K562 (cell line): ENCODE measurements at regions not wholly inside any gene's neighbourhood (a gene's known extent, or its start where the extent isn't known, plus 50 kb on each side); places are given as distances from the start of the nearest gene placed in this dataset.

Source experiments
- ATAC-seq: fragments of 200-7000 bp; cut with Tn5 transposase; 3 replicates; pipeline ENCODE4 v1.9.1; 2020; ENCODE audit warnings: moderate library complexity
- BruUV-seq: library from RNA; stranded (reverse); fragments of 400-500 nt; replicated peaks from 2 replicates; lab custom pipeline; 2021; lab: Mats Ljungman, UMichigan
- CTCF ChIA-PET: fragments of 300-600 bp; formaldehyde crosslinking; extraction: SDS; loops from one replicate; lab custom pipeline; 2021; ENCODE audit warnings: low intra/inter-chr PET ratio; lab: Yijun Ruan, JAX
- POLR2A ChIA-PET: fragments of 300-600, 350-650 bp; sonication (Branson Sonifier 250); formaldehyde crosslinking; extraction: SDS; loops from one replicate; lab custom pipeline; 2021; ENCODE audit warnings: antibody characterized with exemption, inconsistent platforms; lab: Yijun Ruan, JAX
- DNase-seq, 4 experiments: peaks; one replicate each; pipeline versions ENCODE4 v3.0.0 to v3.0.0-alpha.2; 2011 to 2018; ENCODE audit warnings: low spot score in 3 of 4, mixed read lengths in 3 of 4; ENCODE audit errors: extremely low read depth in 1 of 4
- FAIRE-seq: peaks from 2 replicates; lab custom pipeline; 2011; peaks lifted over from hg19 to GRCh38; lab: Jason Lieb, UNC
- H2AFZ ChIP-seq: 2 replicates; pipeline ENCODE4 v1.6.0; 2011; ENCODE audit warnings: low read depth, low read length, control low read depth, inconsistent platforms
- H3K27ac ChIP-seq: fragments of 200-600 bp; 3 replicates; pipeline ENCODE4 v1.8.0; 2011; ENCODE audit warnings: low read depth, mild to moderate bottlenecking, control low read depth, inconsistent platforms, low read length, moderate library complexity, mixed read lengths; ENCODE audit errors: extremely low read depth
- H3K27me3 ChIP-seq, 2 experiments: fragments of 300-600 bp in 1 of 2; 2 replicates in 1 of 2; 3 replicates in 1 of 2; pipeline versions ENCODE4 v1.6.0 to v1.8.0; 2011; ENCODE audit warnings: inconsistent platforms in 2 of 2, low read length in 2 of 2, mild to moderate bottlenecking in 1 of 2, mixed read lengths in 1 of 2, moderate library complexity in 1 of 2; ENCODE audit not compliant: control insufficient read depth in 2 of 2, insufficient read depth in 2 of 2
- H3K36me3 ChIP-seq: fragments of 300-600 bp; 3 replicates; pipeline ENCODE4 v1.8.0; 2011; ENCODE audit warnings: mild to moderate bottlenecking, low read length, inconsistent platforms; ENCODE audit not compliant: control insufficient read depth, insufficient read depth
- H3K4me1 ChIP-seq, 2 experiments: fragments of 200-600 bp in 1 of 2; replicated peaks in 1 of 2; 2 replicates in 1 of 2; 3 replicates in 1 of 2; pipeline versions ENCODE4 v1.5.1 to v1.8.0; 2011; ENCODE audit warnings: inconsistent platforms in 2 of 2, low read length in 2 of 2, mild to moderate bottlenecking in 1 of 2, mixed read lengths in 1 of 2, moderate library complexity in 1 of 2; ENCODE audit not compliant: control insufficient read depth in 2 of 2, insufficient read depth in 2 of 2
- H3K4me2 ChIP-seq: 2 replicates; pipeline ENCODE4 v1.6.1; 2011; ENCODE audit warnings: low read length, control low read depth, inconsistent platforms, mixed read lengths; ENCODE audit not compliant: insufficient read depth
- H3K4me3 ChIP-seq: fragments of 200-600 bp; sonication (generic), shearing (Covaris generic); 2 replicates; pipeline ENCODE4 v1.5.1; 2016; ENCODE audit warnings: control low read depth, inconsistent platforms
- H3K79me2 ChIP-seq: fragments of 200-600 bp; 3 replicates; pipeline ENCODE4 v1.8.0; 2011; ENCODE audit warnings: low read length, inconsistent platforms; ENCODE audit not compliant: control insufficient read depth, insufficient read depth
- H3K9ac ChIP-seq, 2 experiments: 2 replicates each; pipeline versions ENCODE4 v1.6.0 to v1.6.1; 2011; ENCODE audit warnings: low read depth in 2 of 2, low read length in 2 of 2, control low read depth in 1 of 2, inconsistent platforms in 1 of 2, mild to moderate bottlenecking in 1 of 2, mixed read lengths in 1 of 2; ENCODE audit not compliant: insufficient read depth in 1 of 2
- H3K9me1 ChIP-seq: one replicate; pipeline ENCODE4 v1.6.0; 2011; ENCODE audit warnings: inconsistent platforms, mild to moderate bottlenecking, low read length, moderate library complexity; ENCODE audit not compliant: control insufficient read depth, insufficient read depth
- H3K9me3 ChIP-seq: replicated peaks from 2 replicates; pipeline ENCODE4 v1.5.1; 2011; ENCODE audit warnings: low read depth, low read length, inconsistent platforms; ENCODE audit not compliant: control insufficient read depth, insufficient read depth
- H4K20me1 ChIP-seq: replicated peaks from 2 replicates; pipeline ENCODE4 v1.6.1; 2011; ENCODE audit warnings: low read length, inconsistent platforms, mixed read lengths; ENCODE audit not compliant: control insufficient read depth, insufficient read depth
- JUND ChIP-seq, 2 experiments: IDR thresholded peaks; 2 replicates in 1 of 2; 3 replicates in 1 of 2; pipeline ENCODE4 v1.6.1; 2011; ENCODE audit warnings: borderline replicate concordance in 2 of 2, low read depth in 2 of 2, low read length in 2 of 2, improper control_type of control experiment in 1 of 2, missing biosample characterization in 1 of 2, missing genetic modification characterization in 1 of 2, missing genetic modification reagents in 1 of 2
- POU5F1 ChIP-seq: fragments of 150-350 bp; IDR thresholded peaks from 2 replicates; pipeline ENCODE4 v1.6.1; 2014; ENCODE audit warnings: borderline replicate concordance, low read length, low read depth, mild to moderate bottlenecking; ENCODE audit not compliant: partially characterized antibody
- ZNF584 ChIP-seq: fragments of 200-800 bp; sonication (Bioruptor generic); IDR thresholded peaks from 2 replicates; pipeline ENCODE4 v1.6.1; 2016; ENCODE audit warnings: low read depth, mild to moderate bottlenecking, missing genetic modification characterization, missing compliant biosample characterization
- WGBS: fragments of 100-300 bp; shearing (Covaris generic); methylation state at CpG from one replicate; pipeline ENCODE4 v1.1.6; 2016; ENCODE audit warnings: low coverage, mixed read lengths; ENCODE audit not compliant: insufficient coverage; ENCODE audit errors: missing lambda C conversion rate; 5-methylcytosine and 5-hydroxymethylcytosine counted together
- in situ Hi-C: fragments of 300-500 bp; cut with MboI; formaldehyde crosslinking; loops from 4 replicates; pipeline ENCODE4 v1.15.0; 2018; ENCODE audit warnings: inconsistent platforms, mixed read lengths
- intact Hi-C: fragments of 100-400 bp; cut with micrococcal nuclease; formaldehyde crosslinking; loops from 2 replicates; pipeline ENCODE4 v1.14.2; 2022

- TF ChIP-seq ZNF584, result no peak
- TF ChIP-seq, all 486 proteins: peak for 3
Observed at GRCh38 chr6:21845018-21845417, 251.5 kb downstream of the SOX4 start (continued).

GRCh38 chr6:21845439-21846140 lies 252.0 kb downstream of the SOX4 start:
- ChIA-PET CTCF (no interaction called here), POLR2A (no interaction called here)
- WGBS, result 2% methylated on average over 6 of the region's 6 CpGs
- H3K27ac ChIP-seq, result no peak overlapping the region
- H4K20me1 ChIP-seq, result no peaks in the 10 kb centered on the region
- no peak overlapping the region for H2AFZ ChIP-seq
- no peak overlapping the region for H3K4me2 ChIP-seq
- no TSS peak for BruUV-seq
- in situ Hi-C loops, result no loop called here
- H3K36me3 ChIP-seq, result no peaks in the 10 kb centered on the region
- intact Hi-C loops, result no loop called here
- no peaks in the 10 kb centered on the region for H3K9me3 ChIP-seq
- no peak for ATAC-seq
- no peaks in the 10 kb centered on the region for H3K9me1 ChIP-seq
- no peaks in the 10 kb centered on the region for H3K79me2 ChIP-seq
- H3K4me3 ChIP-seq, result no peak overlapping the region
- H3K9ac ChIP-seq, result no peak overlapping the region
- no peak for TF ChIP-seq JUND (IDR thresholded peaks at IDR 0.05; ENCODE audit: borderline replicate concordance, low read depth, low read length)
- 0 out of 3 replicates have a peak, but pooled peaks have one; percentile 4 for TF ChIP-seq JUND (tag; IDR thresholded peaks at IDR 0.05; ENCODE audit: borderline replicate concordance, low read depth, low read length)
- TF ChIP-seq POU5F1, result no peak
- no peak for FAIRE-seq
- peaks cover 0 to 6% of the 10 kb centered on the region in 2 experiments; a peak in 2 of 5 replicates for H3K27me3 ChIP-seq
- H3K4me1 ChIP-seq, result no peaks in the 10 kb centered on the region
- DNase-seq, result no peak
